Astrocyte (in vitro differentiated cells and primary cell): ENCODE measurements at regions not wholly inside any gene's neighbourhood (a gene's known extent, or its start where the extent isn't known, plus 50 kb on each side); places are given as distances from the start of the nearest gene placed in this dataset.

Experiments
- DNase-seq: peaks from one replicate; pipeline ENCODE4 v3.0.0-alpha.2; 2010; ENCODE audit warnings: low read depth
- FAIRE-seq: peaks from 2 replicates; lab custom pipeline; 2011; peaks lifted over from hg19 to GRCh38; lab: Jason Lieb, UNC
- H2AFZ ChIP-seq: 2 replicates; pipeline ENCODE4 v1.6.0; 2012; ENCODE audit warnings: low read depth, low read length, inconsistent platforms
- H3K27ac ChIP-seq: 2 replicates; pipeline ENCODE4 v1.5.1; 2011; ENCODE audit warnings: low read depth, low read length, inconsistent platforms
- H3K27me3 ChIP-seq: 2 replicates; pipeline ENCODE4 v1.6.0; 2011; ENCODE audit warnings: low read length, inconsistent platforms; ENCODE audit not compliant: insufficient read depth
- H3K36me3 ChIP-seq: 2 replicates; pipeline ENCODE4 v1.5.1; 2011; ENCODE audit warnings: low read length, inconsistent platforms; ENCODE audit not compliant: insufficient read depth
- H3K4me1 ChIP-seq: 2 replicates; pipeline ENCODE4 v1.5.1; 2011; ENCODE audit warnings: low read length, inconsistent platforms; ENCODE audit not compliant: insufficient read depth
- H3K4me2 ChIP-seq: 2 replicates; pipeline ENCODE4 v1.6.0; 2012; ENCODE audit warnings: low read length, inconsistent platforms
- H3K4me3 ChIP-seq: 2 replicates; pipeline ENCODE4 v1.5.1; 2011; ENCODE audit warnings: low read depth, mild to moderate bottlenecking, low read length, inconsistent platforms; ENCODE audit not compliant: insufficient read depth
- H3K79me2 ChIP-seq: 2 replicates; pipeline ENCODE4 v1.6.0; 2012; ENCODE audit warnings: mild to moderate bottlenecking, low read length, inconsistent platforms; ENCODE audit not compliant: insufficient read depth
- H3K9ac ChIP-seq: 2 replicates; pipeline ENCODE4 v1.6.0; 2012; ENCODE audit warnings: mild to moderate bottlenecking, low read length, inconsistent platforms
- H3K9me3 ChIP-seq: 2 replicates; pipeline ENCODE4 v1.5.1; 2012; ENCODE audit warnings: low read depth, mild to moderate bottlenecking, low read length, inconsistent platforms; ENCODE audit not compliant: insufficient read depth
- H4K20me1 ChIP-seq: 2 replicates; pipeline ENCODE4 v1.6.0; 2012; ENCODE audit warnings: low read length, inconsistent platforms; ENCODE audit not compliant: insufficient read depth
- H3K27ac Mint-ChIP-seq: one replicate; pipeline ENCODE4 v1.8.0; 2021; ENCODE audit warnings: mild to moderate bottlenecking, mixed read lengths; ENCODE audit not compliant: unreplicated experiment
- H3K27me3 Mint-ChIP-seq: one replicate; pipeline ENCODE4 v1.8.0; 2021; ENCODE audit warnings: low read depth, mixed read lengths; ENCODE audit not compliant: unreplicated experiment
- H3K36me3 Mint-ChIP-seq: one replicate; pipeline ENCODE4 v1.8.0; 2021; ENCODE audit warnings: low read depth, mixed read lengths; ENCODE audit not compliant: unreplicated experiment
- H3K4me1 Mint-ChIP-seq: one replicate; pipeline ENCODE4 v1.8.0; 2021; ENCODE audit warnings: low read depth, mixed read lengths; ENCODE audit not compliant: unreplicated experiment
- H3K4me3 Mint-ChIP-seq: one replicate; pipeline ENCODE4 v1.8.0; 2021; ENCODE audit warnings: mild to moderate bottlenecking, moderate library complexity, mixed read lengths; ENCODE audit not compliant: unreplicated experiment
- H3K9me3 Mint-ChIP-seq: one replicate; pipeline ENCODE4 v1.8.0; 2021; ENCODE audit warnings: mild to moderate bottlenecking, mixed read lengths; ENCODE audit not compliant: unreplicated experiment
- EZH2 ChIP-seq: IDR thresholded peaks from 2 replicates; pipeline ENCODE4 v1.6.1; 2012; ENCODE audit warnings: mild to moderate bottlenecking, low read length, inconsistent platforms; ENCODE audit not compliant: insufficient read depth
- TF ChIP-seq, protein P1 (sequence below): IDR thresholded peaks from 2 replicates; pipeline ENCODE4 v1.5.1; 2011; ENCODE audit warnings: low read depth, mild to moderate bottlenecking, inconsistent platforms, low read length, moderate library complexity; ENCODE audit not compliant: insufficient read depth

- peaks cover 22% of the 10 kb centered on the region for H3K27me3 ChIP-seq
- FAIRE-seq (no peak), DNase-seq (no peak)
- TF ChIP-seq, protein P1, sequence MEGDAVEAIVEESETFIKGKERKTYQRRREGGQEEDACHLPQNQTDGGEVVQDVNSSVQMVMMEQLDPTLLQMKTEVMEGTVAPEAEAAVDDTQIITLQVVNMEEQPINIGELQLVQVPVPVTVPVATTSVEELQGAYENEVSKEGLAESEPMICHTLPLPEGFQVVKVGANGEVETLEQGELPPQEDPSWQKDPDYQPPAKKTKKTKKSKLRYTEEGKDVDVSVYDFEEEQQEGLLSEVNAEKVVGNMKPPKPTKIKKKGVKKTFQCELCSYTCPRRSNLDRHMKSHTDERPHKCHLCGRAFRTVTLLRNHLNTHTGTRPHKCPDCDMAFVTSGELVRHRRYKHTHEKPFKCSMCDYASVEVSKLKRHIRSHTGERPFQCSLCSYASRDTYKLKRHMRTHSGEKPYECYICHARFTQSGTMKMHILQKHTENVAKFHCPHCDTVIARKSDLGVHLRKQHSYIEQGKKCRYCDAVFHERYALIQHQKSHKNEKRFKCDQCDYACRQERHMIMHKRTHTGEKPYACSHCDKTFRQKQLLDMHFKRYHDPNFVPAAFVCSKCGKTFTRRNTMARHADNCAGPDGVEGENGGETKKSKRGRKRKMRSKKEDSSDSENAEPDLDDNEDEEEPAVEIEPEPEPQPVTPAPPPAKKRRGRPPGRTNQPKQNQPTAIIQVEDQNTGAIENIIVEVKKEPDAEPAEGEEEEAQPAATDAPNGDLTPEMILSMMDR, result no peak
- no peak for TF ChIP-seq EZH2
- no peaks in the 10 kb centered on the region for H3K79me2 ChIP-seq
- no peaks in the 10 kb centered on the region for H3K4me1 ChIP-seq
- Mint-ChIP-seq H3K27ac (no peak overlapping the region), H3K36me3 (no peaks in the 10 kb centered on the region), H3K9me3 (no peaks in the 10 kb centered on the region), H3K4me1 (peaks cover 13% of the 10 kb centered on the region), H3K4me3 (no peak overlapping the region), H3K27me3 (peaks cover 50% of the 10 kb centered on the region)
- no peaks in the 10 kb centered on the region for H3K36me3 ChIP-seq
- H3K9ac ChIP-seq, result no peak overlapping the region
- no peak overlapping the region for H3K27ac ChIP-seq
- no peaks in the 10 kb centered on the region for H4K20me1 ChIP-seq
- H3K9me3 ChIP-seq, result no peaks in the 10 kb centered on the region
- H3K4me2 ChIP-seq, result no peak overlapping the region
- no peak overlapping the region for H3K4me3 ChIP-seq
- H2AFZ ChIP-seq, result no peak overlapping the region
These were observed 122.3 kb downstream of the FOXD2 start for GRCh38 chr1:47559944-47560695.

DNA sequence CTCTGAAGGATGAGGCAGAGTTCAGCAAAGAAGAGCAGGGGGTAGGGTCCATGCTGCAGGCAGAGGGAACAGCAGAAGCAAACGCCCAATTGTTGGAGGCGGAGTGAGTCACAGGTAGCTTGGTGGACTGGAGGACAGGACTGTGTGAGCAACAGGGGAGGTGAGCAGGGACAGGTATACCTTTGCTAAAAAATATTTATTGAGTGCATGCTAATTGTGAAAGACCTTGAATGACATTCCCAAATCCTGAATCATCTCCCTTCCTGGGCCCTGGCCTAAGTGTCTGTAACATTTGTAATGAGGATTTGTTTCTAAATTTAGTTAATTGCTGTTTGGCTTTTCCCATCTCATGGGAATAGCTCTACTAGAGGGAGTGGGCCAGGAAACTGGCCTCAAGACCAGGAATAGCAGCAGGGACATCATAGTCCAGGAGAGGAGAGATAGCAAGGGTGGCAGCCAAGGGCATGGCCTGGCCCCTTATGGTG, 123.7 kb downstream of the FOXD2 start:
- Histone ChIP-seq H3K36me3 (no peaks in the 10 kb centered on the region), H4K20me1 (no peaks in the 10 kb centered on the region), H3K4me3 (no peak overlapping the region), H3K4me2 (no peak overlapping the region), H2AFZ (no peak overlapping the region), H3K79me2 (no peaks in the 10 kb centered on the region), H3K9me3 (no peaks in the 10 kb centered on the region), H3K27me3 (peaks cover 18% of the 10 kb centered on the region), H3K27ac (no peak overlapping the region), H3K9ac (no peak overlapping the region), H3K4me1 (no peaks in the 10 kb centered on the region)
- FAIRE-seq (no peak), DNase-seq (peak; percentile 9)
- Mint-ChIP-seq H3K36me3 (no peaks in the 10 kb centered on the region), H3K9me3 (no peaks in the 10 kb centered on the region), H3K4me3 (no peak overlapping the region), H3K27me3 (peaks cover 50% of the 10 kb centered on the region), H3K4me1 (peaks cover 11% of the 10 kb centered on the region), H3K27ac (no peak overlapping the region)
- TF ChIP-seq EZH2, result no peak
- TF ChIP-seq, protein P1, result no peak

DNA sequence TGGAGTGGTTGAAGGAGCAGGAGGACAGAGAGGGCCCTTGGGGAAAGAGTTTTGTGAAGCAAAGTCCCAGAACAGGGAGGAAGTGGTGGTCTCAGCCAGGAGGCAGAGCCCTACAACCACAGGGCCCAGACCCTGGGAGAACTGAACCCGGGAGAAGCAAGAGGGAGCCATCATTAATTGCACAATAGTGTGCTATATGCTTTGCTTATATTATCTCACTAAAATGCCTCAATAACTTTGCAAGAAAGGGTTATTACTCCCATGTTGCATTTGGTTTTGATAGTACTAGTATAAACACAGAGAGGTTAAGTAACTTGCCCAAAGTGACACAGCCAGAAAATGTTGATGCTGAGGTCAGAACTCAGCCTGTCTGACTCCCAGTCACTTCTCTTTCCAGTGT, 124.3 kb downstream of the FOXD2 start:
- H3K4me1 ChIP-seq, result no peaks in the 10 kb centered on the region
- H3K4me1 Mint-ChIP-seq, result peaks cover 11% of the 10 kb centered on the region
- TF ChIP-seq, protein P1, result no peak
- TF ChIP-seq EZH2, result no peak
- no peak overlapping the region for H3K9ac ChIP-seq
- no peak overlapping the region for H3K4me2 ChIP-seq
- peaks cover 46% of the 10 kb centered on the region for H3K27me3 Mint-ChIP-seq
- H3K27me3 ChIP-seq, result peaks cover 15% of the 10 kb centered on the region
- H3K9me3 Mint-ChIP-seq, result no peaks in the 10 kb centered on the region
- H3K79me2 ChIP-seq, result no peaks in the 10 kb centered on the region
- no peaks in the 10 kb centered on the region for H3K36me3 Mint-ChIP-seq
- DNase-seq (no peak), FAIRE-seq (no peak)
- H3K4me3 Mint-ChIP-seq, result no peak overlapping the region
- no peak overlapping the region for H3K27ac Mint-ChIP-seq
- no peaks in the 10 kb centered on the region for H3K9me3 ChIP-seq
- H3K4me3 ChIP-seq, result no peak overlapping the region
- no peaks in the 10 kb centered on the region for H4K20me1 ChIP-seq
- no peak overlapping the region for H3K27ac ChIP-seq
- no peak overlapping the region for H2AFZ ChIP-seq
- H3K36me3 ChIP-seq, result no peaks in the 10 kb centered on the region
